T47D (cell line): ENCODE measurements at regions not wholly inside any gene's neighbourhood (a gene's known extent, or its start where the extent isn't known, plus 50 kb on each side); places are given as distances from the start of the nearest gene placed in this dataset.
"Not testable (repeated sequence)": the region's sequence is repeated elsewhere in the genome, so short reads cannot be mapped to it uniquely, and the experiment has no call there.

Experiments
- DNase-seq, 2 experiments: peaks; one replicate each; pipeline versions ENCODE4 v3.0.0 to v3.0.0-alpha.2; 2011 to 2012; ENCODE audit warnings: low read depth in 1 of 2, low spot score in 1 of 2
- JUND ChIP-seq: IDR thresholded peaks from 2 replicates; pipeline ENCODE4 v1.6.1; 2012; ENCODE audit warnings: low read depth
- in situ Hi-C: cut with HindIII; loops from 2 replicates; pipeline ENCODE4 v1.10.0; 2016; ENCODE audit warnings: low sequenced_read_pairs, low pct_unique_long_range_greater_than_20kb

DNA sequence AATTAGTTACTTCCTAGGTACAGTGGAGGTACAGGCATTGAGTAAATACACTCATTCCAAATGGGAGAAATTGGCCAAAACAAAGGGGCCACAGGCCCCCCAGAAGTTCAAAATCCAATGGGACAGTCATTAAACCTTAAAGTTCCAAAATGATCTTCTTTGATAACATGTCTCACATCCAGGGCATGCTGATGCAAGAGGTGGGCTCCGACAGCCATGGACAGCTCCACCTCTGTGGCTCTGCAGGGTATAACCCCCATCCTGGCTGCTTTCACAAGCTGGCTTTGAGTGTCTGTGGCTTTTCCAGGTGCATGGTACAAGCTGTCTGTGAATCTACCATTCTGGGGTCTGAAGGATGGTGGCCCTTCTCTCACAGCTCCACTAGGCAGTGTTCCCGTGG, 488.7 kb downstream of the DCDC2C start:
- DNase-seq, result no peak
- no peak for TF ChIP-seq JUND
- in situ Hi-C loops, result no loop called here

DNA sequence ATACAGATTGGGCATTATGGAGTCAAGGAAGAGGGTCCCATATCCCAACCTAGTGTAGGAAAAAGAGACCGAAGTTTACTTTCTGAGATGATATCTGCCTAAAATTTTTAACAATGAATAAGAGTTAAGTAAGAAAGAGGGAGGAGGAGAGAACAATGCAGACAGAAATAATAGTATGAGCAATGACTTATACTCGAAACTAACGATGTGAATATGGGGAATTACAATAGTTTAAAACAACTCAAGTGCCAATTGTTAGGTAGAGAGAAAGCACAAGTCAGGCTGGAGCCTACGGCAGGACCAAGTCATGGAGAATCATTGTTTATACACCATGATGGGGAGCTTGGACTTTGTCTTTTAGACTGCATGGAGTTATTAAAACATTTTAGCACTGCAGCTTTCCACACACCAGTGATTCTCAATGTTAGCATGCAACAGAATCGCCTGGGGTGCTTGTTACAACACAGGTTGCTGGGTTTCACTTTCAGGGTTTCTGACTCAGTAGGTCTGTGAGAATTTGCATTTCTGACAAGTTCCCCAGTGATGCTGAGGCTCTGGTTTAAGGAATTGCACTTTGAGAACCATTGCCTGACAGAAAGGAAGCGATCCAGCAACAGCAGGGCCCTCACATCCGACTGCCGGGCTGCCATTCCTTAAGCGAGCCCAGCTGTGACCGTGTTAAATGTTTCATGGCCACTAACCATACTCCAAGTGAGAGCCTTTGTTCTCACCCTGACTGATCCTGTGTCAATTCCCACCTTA, 511.2 kb downstream of the DCDC2C start:
- TF ChIP-seq JUND, result no peak

GRCh38 chr2:4217737-4218136, 514.4 kb downstream of the DCDC2C start:
- in situ Hi-C loops, result no loop called here
- DNase-seq, result no peak
- TF ChIP-seq JUND, result no peak

More for the DNA sequence above, 511.2 kb downstream of the DCDC2C start:
- in situ Hi-C loops, result no loop called here
- no peak for DNase-seq

- in situ Hi-C loops, result no loop called here
- DNase-seq, result no peak
- no peak for TF ChIP-seq JUND
These were observed 515.7 kb downstream of the DCDC2C start for GRCh38 chr2:4219101-4219500.

DNA sequence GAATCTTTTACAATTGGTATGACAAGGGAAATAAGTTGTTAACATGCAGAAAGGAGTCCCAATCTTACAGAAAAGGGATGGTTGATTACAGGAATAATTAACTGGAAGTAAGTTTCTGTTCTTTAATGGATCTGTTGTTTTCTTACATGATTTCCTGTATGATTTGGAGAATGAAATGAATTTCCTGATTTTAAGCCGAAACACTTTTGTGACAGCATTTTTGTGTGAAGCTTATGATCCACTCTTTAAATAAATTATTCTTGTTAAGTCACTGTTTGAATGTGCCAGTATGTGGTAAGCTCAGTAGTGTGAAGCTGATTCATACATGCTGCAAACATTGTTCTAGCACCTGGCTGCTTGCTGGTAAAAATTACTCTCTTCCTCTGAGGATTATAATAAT, 516.2 kb downstream of the DCDC2C start:
- no peak for DNase-seq
- in situ Hi-C loops, result no loop called here
- TF ChIP-seq JUND, result no peak

DNA sequence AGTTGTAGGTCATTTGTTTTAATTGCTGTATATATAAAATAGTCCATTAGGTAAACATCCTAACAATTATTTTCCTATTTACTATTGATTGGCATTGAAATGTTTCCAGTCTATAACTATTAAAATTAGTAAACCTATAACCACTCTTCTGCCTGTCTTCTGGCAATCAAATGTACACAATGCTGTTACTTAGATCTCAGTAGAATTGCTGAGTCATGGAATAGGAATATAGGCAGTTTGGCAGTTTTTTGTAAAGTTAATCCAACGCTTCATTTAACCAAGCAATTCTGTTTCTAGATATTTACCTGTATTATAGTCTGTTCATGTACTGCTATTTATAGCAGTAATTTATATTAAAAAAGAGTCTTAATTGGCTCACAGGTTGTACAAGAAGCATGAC, 518.1 kb downstream of the DCDC2C start:
- TF ChIP-seq JUND, result no peak
- DNase-seq, result no peak
- in situ Hi-C loops, result no loop called here

DNA sequence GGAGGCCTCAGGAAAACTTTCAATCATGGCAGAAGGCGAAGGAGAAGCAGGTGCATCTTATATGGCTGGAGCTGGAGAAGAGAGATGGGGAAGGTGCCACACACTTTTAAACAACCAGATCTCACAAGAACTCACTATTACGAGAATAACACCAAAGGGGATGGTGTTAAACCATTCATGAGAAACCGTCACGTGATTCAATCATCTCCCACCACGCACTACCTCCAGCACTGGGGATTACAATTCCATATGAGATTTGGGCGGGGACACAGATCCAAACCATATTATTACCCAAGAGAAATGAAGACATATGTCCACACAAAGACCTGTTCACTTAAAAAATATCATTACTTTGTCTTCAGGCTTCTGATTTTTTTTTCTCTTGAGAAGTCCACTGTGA, 518.5 kb downstream of the DCDC2C start:
- DNase-seq, result no peak
- in situ Hi-C loops, result no loop called here
- TF ChIP-seq JUND, result no peak

DNA sequence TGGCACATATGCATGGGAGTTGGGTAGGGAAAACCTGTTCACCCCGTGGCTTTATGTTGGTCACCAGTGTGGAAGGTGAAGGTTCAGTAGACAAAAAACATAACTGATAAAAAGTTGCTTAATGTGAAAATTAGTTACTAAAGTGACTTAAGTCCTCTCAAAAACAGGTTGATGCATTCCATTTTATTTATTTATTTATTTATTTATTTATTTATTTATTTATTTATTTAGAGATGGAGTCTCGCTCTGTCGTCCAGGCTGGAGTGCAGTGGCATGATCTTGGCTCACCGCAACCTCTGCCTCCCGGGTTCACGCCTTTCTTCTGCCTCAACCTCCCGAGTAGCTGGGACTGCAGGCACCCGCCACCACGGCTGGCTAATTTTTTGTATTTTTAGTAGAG, 541.0 kb downstream of the DCDC2C start:
- DNase-seq, in situ Hi-C loops: not testable (repeated sequence)

GRCh38 chr2:4246364-4247131, 543.2 kb downstream of the DCDC2C start:
- no peak for DNase-seq
- in situ Hi-C loops, result no loop called here
- TF ChIP-seq JUND, result no peak

- no peak for DNase-seq
- TF ChIP-seq JUND, result no peak
- in situ Hi-C loops, result no loop called here
These were observed 544.4 kb downstream of the DCDC2C start for GRCh38 chr2:4247791-4248190.

DNA sequence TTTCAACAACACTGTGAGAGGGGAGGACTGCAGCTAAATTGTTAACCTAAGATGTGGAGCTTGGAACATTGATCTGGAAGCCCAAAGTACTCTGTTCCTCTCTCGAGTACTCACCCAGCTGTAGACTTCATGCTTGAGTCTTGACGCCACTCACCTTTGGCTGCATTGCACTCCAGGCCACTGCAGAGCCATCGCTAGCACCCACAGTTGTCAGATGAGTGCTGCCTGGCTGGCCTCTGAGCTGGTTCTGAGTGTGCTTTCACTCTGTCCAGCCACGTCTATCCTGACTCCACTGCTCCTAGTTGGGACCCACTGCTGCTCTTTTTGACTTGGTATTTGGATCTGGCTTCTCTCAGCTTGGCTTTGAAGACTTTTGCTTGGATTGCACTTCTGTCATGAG, 552.1 kb downstream of the DCDC2C start:
- DNase-seq, result no peak
- in situ Hi-C loops, result no loop called here
- no peak for TF ChIP-seq JUND

DNA sequence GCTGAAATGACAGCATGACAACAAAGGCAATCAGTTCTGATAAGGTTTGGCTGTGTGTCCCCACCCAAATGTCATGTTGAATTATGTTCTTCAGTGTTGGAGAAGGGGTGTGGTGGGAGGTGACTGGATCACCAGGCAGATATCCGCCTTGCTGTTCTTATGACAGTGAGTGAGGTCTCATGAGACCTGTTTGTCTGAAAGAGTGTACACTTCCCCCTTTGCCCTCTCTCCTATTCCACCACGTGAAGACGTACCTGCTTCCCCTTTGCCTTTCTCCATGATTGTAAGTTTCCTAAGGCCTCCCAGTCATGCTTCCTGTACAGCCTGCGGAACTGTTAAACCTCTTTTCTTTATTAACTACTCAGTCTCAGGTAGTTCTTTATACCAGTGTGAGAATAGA, 553.0 kb downstream of the DCDC2C start:
- no peak for TF ChIP-seq JUND
- no peak for DNase-seq
- in situ Hi-C loops, result no loop called here

DNA sequence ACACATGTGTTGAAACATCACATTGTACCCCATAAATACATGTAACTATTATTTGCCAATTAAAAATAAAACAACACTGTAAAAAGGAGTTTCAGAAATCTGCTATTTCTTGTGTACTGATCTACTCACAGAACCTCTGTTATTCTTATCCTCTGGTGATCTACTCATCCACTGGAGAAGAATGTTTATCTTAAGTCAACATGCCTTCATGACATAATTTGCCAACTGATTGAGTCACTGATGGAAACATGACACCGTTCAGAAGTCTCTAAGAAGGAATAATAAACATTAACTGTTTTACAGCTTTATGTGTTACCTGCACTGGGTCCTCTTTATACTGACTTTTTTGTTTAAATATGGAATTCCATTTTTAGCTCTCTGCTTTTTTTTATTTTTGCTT, 555.2 kb downstream of the DCDC2C start:
- DNase-seq, result no peak
- in situ Hi-C loops, result no loop called here
- no peak for TF ChIP-seq JUND

DNA sequence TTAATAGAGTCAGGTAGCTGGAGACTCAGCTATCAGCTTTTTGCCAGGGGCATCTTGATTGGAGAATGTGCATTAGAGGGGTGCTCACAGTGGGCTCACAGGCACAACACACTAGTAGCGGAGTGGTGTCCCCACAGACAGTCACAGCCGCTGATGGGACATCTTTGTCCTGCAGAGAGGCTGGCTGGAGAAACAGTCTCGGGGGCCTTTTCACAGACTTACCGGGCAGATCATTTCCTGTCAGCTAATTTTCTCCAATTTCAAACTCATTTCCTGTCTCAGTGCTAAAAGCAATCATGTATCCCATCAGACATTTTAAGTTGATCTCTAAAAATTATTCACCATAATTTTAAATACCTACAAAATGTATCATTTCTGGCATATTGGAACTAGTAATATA, 562.6 kb downstream of the DCDC2C start:
- no peak for DNase-seq
- no peak for TF ChIP-seq JUND
- in situ Hi-C loops, result no loop called here
